Heart left ventricle (tissue), 13 donors: ENCODE measurements at regions not wholly inside any gene's neighbourhood (a gene's known extent, or its start where the extent isn't known, plus 50 kb on each side); places are given as distances from the start of the nearest gene placed in this dataset.
"Not testable (repeated sequence)": the region's sequence is repeated elsewhere in the genome, so short reads cannot be mapped to it uniquely, and the experiment has no call there.

Experiments
- POLR2A ChIP-seq, 2 donors: fragments of 450-650 bp; IDR thresholded peaks; one replicate each; pipeline ENCODE4 v1.6.1; 2017; ENCODE audit warnings: antibody characterized with exemption in 2 of 2, mild to moderate bottlenecking in 2 of 2, moderate library complexity in 2 of 2
- TF ChIP-seq, protein P1 (sequence below), 12 donors: fragments of 200-600 bp; sonication (generic) in 4 of 12; IDR thresholded peaks; one replicate each; pipeline versions ENCODE4 v1.5.0 to v1.8.0; 2018 to 2022; ENCODE audit warnings: antibody characterized with exemption in 12 of 12, mild to moderate bottlenecking in 5 of 12
- donor health status: ischemic (EF 13 %, LVEDD 7.1; RV severe dilation, severe dysfunction).
- donor health status: DM: no; HTN: yes; CAD: no.
- donor health status: DM: no; HTN: no; CAD: no.
- donor health status: ischemic (EF 25% LVEDD 6.9; RV normal size, moderate dysfunction).
- donor health status: ischemic (EF 25% LVEDD 5.7; RV mildly dilated, moderate dysfunction).
- donor health status: ischemic (EF 35%, LVEDD 5.7; RV mildly dilated, moderate dysfunction).
- donor health status: nonischemic (EF 11% LVEDD 7.7; RV severe dilation, severe dysfunction).
- donor health status: DM: yes; HTN: yes; CAD: no.
- donor health status: PGD.
- donor health status: ischemic (EF 29% LVEDD 5.4; RV normal size, mild dysfunction).
- donor health status: nonischemic (EF 23%, LVEDD 6.1; RV moderate dilation, normal function).

- TF ChIP-seq POLR2A (IDR thresholded peaks at IDR 0.05): not testable (repeated sequence)
- TF ChIP-seq, protein P1, sequence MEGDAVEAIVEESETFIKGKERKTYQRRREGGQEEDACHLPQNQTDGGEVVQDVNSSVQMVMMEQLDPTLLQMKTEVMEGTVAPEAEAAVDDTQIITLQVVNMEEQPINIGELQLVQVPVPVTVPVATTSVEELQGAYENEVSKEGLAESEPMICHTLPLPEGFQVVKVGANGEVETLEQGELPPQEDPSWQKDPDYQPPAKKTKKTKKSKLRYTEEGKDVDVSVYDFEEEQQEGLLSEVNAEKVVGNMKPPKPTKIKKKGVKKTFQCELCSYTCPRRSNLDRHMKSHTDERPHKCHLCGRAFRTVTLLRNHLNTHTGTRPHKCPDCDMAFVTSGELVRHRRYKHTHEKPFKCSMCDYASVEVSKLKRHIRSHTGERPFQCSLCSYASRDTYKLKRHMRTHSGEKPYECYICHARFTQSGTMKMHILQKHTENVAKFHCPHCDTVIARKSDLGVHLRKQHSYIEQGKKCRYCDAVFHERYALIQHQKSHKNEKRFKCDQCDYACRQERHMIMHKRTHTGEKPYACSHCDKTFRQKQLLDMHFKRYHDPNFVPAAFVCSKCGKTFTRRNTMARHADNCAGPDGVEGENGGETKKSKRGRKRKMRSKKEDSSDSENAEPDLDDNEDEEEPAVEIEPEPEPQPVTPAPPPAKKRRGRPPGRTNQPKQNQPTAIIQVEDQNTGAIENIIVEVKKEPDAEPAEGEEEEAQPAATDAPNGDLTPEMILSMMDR (IDR thresholded peaks at IDR 0.05): not testable (repeated sequence)
Measured at GRCh38 chr6:62766174-62766573, 445.1 kb upstream of the FKBP1C start.
